MM.1S (cell line): ENCODE measurements at regions not wholly inside any gene's neighbourhood (a gene's known extent, or its start where the extent isn't known, plus 50 kb on each side); places are given as distances from the start of the nearest gene placed in this dataset.

Experiments
- CTCF ChIP-seq: fragments of 300-600 bp; sonication (generic); IDR thresholded peaks from 2 replicates; pipeline ENCODE4 v1.5.1; 2016; ENCODE audit warnings: antibody characterized with exemption, low read length, mixed read lengths
- EZH2 ChIP-seq: fragments of 300-600 bp; sonication (generic); optimal IDR thresholded peaks from 2 replicates; pipeline ENCODE3; 2017; ENCODE audit warnings: low read depth, mild to moderate bottlenecking, antibody characterized with exemption, low read length, mixed read lengths
- EZH2phosphoT487 ChIP-seq: fragments of 300-600 bp; sonication (generic); IDR thresholded peaks from 2 replicates; pipeline ENCODE4 v1.6.1; 2018; ENCODE audit warnings: antibody characterized with exemption, low read length

DNA sequence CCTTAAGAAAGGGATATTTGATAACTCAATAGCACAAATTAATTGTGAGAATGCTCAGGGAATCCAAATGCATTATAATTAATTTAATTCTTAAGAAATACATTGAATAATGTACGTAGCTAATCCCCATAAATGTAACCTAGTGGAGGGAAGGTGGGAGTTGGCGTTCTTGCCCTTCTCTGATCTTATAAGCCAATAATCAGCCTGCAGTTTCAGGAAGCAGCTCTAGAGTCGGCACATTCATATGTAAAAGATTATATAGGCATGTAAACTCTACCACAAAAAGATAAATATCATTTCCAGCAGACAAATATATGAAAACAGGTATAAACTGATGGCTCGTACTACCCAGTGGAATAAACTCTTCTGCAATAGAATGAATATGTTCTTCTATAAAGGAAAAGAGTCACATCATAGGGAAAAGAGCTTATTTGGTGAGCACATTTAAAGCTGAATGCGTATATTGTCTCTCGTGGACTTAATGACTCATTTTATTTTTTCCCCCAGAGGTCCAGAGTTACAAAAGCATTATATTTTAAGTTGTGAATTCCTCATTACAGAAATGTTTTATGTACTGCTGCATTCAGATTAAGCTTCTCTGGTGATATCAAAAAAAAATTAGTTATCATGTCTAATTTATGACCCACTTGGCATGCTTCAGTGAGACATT lies 112.2 kb downstream of the TFAP2A start:
- TF ChIP-seq CTCF (no peak), EZH2 (no peak), EZH2phosphoT487 (no peak)
